ENCODE measurements at regions not wholly inside any gene's neighbourhood (a gene's known extent, or its start where the extent isn't known, plus 50 kb on each side); places are given as distances from the start of the nearest gene placed in this dataset.

DNA sequence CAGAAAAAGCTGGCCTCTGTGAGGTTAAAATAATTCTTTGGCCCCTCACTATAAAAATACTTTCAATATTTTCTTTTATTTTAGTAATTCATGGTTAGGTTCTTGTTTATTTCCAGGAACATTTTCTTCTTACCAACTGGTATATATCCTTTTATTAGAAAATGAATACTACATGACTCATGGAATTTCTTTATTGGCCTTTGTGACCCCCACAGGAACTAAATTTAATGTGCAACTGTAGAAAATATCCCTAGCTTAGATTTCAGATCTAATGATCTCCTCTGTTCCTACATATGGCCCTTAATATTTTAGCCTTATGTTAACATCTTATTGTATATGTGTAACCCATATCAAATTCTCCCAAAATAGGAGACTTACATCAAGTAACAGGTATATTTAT is 429.9 kb downstream of the NR2F1-AS1 start:
- DNase-seq (ENCODE audit: low read depth in 2 of 2), result peak; percentile 52 to 62
- no peak overlapping the region for H3K9ac ChIP-seq (ENCODE audit: insufficient read depth, low read length)
- H2AFZ ChIP-seq (ENCODE audit: low read length), result no peak overlapping the region
- H3K36me3 ChIP-seq (ENCODE audit: control insufficient read depth, insufficient read depth, low read length), result no peaks in the 10 kb centered on the region
- no peaks in the 10 kb centered on the region for H3K79me2 ChIP-seq (ENCODE audit: control insufficient read depth, insufficient read depth, low read length)
- H3K4me1 ChIP-seq (ENCODE audit: control insufficient read depth, extremely low read depth, insufficient read depth, low read length), result peaks cover 6% of the 10 kb centered on the region
- H3K27me3 ChIP-seq (ENCODE audit: control insufficient read depth, insufficient read depth, low read length), result no peaks in the 10 kb centered on the region
- no peaks in the 10 kb centered on the region for H3K9me3 ChIP-seq (ENCODE audit: control insufficient read depth, insufficient read depth, low read depth, low read length)
- peak overlapping the region; percentile 42 for H3K4me2 ChIP-seq (ENCODE audit: extremely low read depth, insufficient read depth, low read length)
- H3K27ac ChIP-seq (ENCODE audit: insufficient read depth, low read length), result no peak overlapping the region
- no peak overlapping the region for H3K4me3 ChIP-seq (replicated peaks in 1 of 4; ENCODE audit: control extremely low read depth in 1 of 4, insufficient read depth in 1 of 4, low read depth in 3 of 4, low read length in 4 of 4)
- TF ChIP-seq EZH2 (IDR thresholded peaks at IDR 0.05; ENCODE audit: low read length, missing control alignments), result no peak
- TF ChIP-seq, protein P1, sequence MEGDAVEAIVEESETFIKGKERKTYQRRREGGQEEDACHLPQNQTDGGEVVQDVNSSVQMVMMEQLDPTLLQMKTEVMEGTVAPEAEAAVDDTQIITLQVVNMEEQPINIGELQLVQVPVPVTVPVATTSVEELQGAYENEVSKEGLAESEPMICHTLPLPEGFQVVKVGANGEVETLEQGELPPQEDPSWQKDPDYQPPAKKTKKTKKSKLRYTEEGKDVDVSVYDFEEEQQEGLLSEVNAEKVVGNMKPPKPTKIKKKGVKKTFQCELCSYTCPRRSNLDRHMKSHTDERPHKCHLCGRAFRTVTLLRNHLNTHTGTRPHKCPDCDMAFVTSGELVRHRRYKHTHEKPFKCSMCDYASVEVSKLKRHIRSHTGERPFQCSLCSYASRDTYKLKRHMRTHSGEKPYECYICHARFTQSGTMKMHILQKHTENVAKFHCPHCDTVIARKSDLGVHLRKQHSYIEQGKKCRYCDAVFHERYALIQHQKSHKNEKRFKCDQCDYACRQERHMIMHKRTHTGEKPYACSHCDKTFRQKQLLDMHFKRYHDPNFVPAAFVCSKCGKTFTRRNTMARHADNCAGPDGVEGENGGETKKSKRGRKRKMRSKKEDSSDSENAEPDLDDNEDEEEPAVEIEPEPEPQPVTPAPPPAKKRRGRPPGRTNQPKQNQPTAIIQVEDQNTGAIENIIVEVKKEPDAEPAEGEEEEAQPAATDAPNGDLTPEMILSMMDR (conservative IDR thresholded peaks at IDR 0.05 in 1 of 2, IDR thresholded peaks at IDR 0.05 in 1 of 2; ENCODE audit: low read depth in 1 of 2, low read length in 2 of 2), result no peak
- no peaks in the 10 kb centered on the region for H4K20me1 ChIP-seq (ENCODE audit: control insufficient read depth, extremely low read depth, insufficient read depth, low read length)

DNA sequence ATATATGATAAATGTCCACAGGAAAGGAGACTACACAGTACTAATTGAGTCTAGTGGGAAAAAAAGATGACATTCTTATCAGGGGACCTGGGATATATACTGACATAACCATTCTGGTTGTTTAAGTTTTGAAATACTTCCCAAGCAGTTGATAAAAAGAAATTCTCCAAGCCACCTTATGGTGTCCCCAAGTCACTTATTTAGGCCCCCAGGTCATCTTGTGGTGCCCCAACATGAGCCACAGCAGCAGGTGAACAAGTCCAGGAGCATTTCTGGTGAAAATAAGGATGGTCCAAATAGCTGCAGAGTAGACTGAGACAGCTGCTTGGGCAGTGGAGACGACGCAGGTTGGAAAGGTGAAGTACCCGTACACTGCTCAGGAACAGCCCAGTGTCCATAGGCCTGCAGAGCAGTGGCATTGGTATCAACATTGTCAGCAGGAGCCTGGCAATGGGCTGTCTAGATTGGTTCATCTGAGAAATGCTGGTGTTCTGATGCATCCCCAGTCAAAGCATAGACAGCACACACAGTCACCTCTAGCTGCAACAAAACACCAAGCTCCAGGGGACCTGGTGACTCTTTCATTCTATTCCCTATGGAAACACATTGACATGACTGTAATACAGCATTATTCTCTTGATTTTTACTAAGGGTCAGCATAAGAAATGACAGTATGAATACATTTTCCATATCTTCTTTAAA is 430.6 kb downstream of the NR2F1-AS1 start:
- DNase-seq (ENCODE audit: low read depth in 2 of 2), result no peak
- no peak overlapping the region for H3K9ac ChIP-seq (ENCODE audit: insufficient read depth, low read length)
- H3K4me1 ChIP-seq (ENCODE audit: control insufficient read depth, extremely low read depth, insufficient read depth, low read length), result peaks cover 6% of the 10 kb centered on the region
- H3K4me3 ChIP-seq (replicated peaks in 1 of 4; ENCODE audit: control extremely low read depth in 1 of 4, insufficient read depth in 1 of 4, low read depth in 3 of 4, low read length in 4 of 4), result no peak overlapping the region
- H3K27ac ChIP-seq (ENCODE audit: insufficient read depth, low read length), result peak overlapping the region; percentile 15
- no peaks in the 10 kb centered on the region for H3K36me3 ChIP-seq (ENCODE audit: control insufficient read depth, insufficient read depth, low read length)
- H4K20me1 ChIP-seq (ENCODE audit: control insufficient read depth, extremely low read depth, insufficient read depth, low read length), result no peaks in the 10 kb centered on the region
- no peak for TF ChIP-seq EZH2 (IDR thresholded peaks at IDR 0.05; ENCODE audit: low read length, missing control alignments)
- TF ChIP-seq, protein P1 (conservative IDR thresholded peaks at IDR 0.05 in 1 of 2, IDR thresholded peaks at IDR 0.05 in 1 of 2; ENCODE audit: low read depth in 1 of 2, low read length in 2 of 2), result no peak
- H3K27me3 ChIP-seq (ENCODE audit: control insufficient read depth, insufficient read depth, low read length), result no peaks in the 10 kb centered on the region
- H3K79me2 ChIP-seq (ENCODE audit: control insufficient read depth, insufficient read depth, low read length), result no peaks in the 10 kb centered on the region
- H3K9me3 ChIP-seq (ENCODE audit: control insufficient read depth, insufficient read depth, low read depth, low read length), result no peaks in the 10 kb centered on the region
- no peak overlapping the region for H2AFZ ChIP-seq (ENCODE audit: low read length)
- H3K4me2 ChIP-seq (ENCODE audit: extremely low read depth, insufficient read depth, low read length), result peak overlapping the region; percentile 49

DNA sequence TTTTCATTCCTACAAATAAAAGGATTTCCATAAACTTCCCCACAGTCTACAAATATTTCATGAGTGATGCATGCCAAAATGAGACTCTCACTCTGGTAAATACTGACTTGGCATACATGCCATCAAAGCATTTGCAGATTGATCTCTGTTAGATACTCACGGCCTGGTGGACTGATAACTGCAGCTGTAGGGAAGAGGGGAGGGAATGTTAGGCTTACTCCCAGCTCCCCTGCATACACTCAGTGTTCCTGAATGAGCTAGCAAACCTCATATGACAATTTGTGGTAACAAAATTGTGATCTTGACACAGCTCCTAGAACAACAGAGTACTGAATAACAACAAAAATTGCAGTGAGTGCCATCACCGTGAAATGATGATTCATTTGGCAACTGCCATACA is 435.3 kb downstream of the NR2F1-AS1 start:
- Histone ChIP-seq H3K9ac (ENCODE audit: insufficient read depth, low read length) (no peak overlapping the region), H3K4me1 (ENCODE audit: control insufficient read depth, extremely low read depth, insufficient read depth, low read length) (peaks cover 2% of the 10 kb centered on the region), H3K4me3 (replicated peaks in 1 of 4; ENCODE audit: control extremely low read depth in 1 of 4, insufficient read depth in 1 of 4, low read depth in 3 of 4, low read length in 4 of 4) (no peak overlapping the region), H3K4me2 (ENCODE audit: extremely low read depth, insufficient read depth, low read length) (no peak overlapping the region), H4K20me1 (ENCODE audit: control insufficient read depth, extremely low read depth, insufficient read depth, low read length) (no peaks in the 10 kb centered on the region), H3K27me3 (ENCODE audit: control insufficient read depth, insufficient read depth, low read length) (no peaks in the 10 kb centered on the region), H2AFZ (ENCODE audit: low read length) (no peak overlapping the region), H3K27ac (ENCODE audit: insufficient read depth, low read length) (no peak overlapping the region), H3K9me3 (ENCODE audit: control insufficient read depth, insufficient read depth, low read depth, low read length) (no peaks in the 10 kb centered on the region), H3K36me3 (ENCODE audit: control insufficient read depth, insufficient read depth, low read length) (no peaks in the 10 kb centered on the region), H3K79me2 (ENCODE audit: control insufficient read depth, insufficient read depth, low read length) (no peaks in the 10 kb centered on the region)
- DNase-seq (ENCODE audit: low read depth in 2 of 2), result peak in 1 of 2 donors; percentile 71
- TF ChIP-seq, protein P1 (conservative IDR thresholded peaks at IDR 0.05 in 1 of 2, IDR thresholded peaks at IDR 0.05 in 1 of 2; ENCODE audit: low read depth in 1 of 2, low read length in 2 of 2), result no peak
- TF ChIP-seq EZH2 (IDR thresholded peaks at IDR 0.05; ENCODE audit: low read length, missing control alignments), result no peak

All from fibroblast of lung (primary cell).